GM19324 (cell line): ENCODE measurements at regions not wholly inside any gene's neighbourhood (a gene's known extent, or its start where the extent isn't known, plus 50 kb on each side); places are given as distances from the start of the nearest gene placed in this dataset.

Experiments used
- ATAC-seq: cut with Tn5 transposase; IDR thresholded peaks from one replicate; pipeline ENCODE4 v1.9.1; 2021; ENCODE audit warnings: mild to moderate bottlenecking, moderate library complexity; ENCODE audit not compliant: unreplicated experiment, low FRiP score

DNA sequence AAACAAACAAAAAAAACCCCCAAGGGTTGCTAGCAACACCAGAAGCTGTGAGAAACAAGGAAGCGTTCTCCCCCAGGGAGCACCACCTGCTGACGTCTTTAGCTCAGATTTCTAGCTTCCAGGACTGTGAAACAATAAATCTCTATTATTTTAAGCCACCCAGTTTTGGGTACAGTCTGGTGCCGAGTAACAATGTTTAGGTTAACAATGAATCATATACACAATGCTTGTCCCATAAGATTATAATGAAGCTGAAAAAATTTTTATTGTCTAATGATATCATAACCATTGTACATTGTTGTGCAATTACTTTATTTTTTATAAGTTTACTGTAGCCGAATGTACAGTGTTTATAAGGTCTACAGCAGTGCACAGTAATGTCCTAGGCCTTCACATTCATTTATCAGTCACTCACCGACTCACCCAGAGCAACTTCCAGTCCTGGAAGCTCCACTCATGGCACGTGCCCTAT is 72.1 kb upstream of the CAB39 start:
- no peak for ATAC-seq

- no peak for ATAC-seq
Observed at GRCh38 chr2:230642966-230643365, 69.7 kb upstream of the CAB39 start.

- ATAC-seq: peak; percentile 75
Observed at GRCh38 chr2:230643576-230644291, 68.9 kb upstream of the CAB39 start.

DNA sequence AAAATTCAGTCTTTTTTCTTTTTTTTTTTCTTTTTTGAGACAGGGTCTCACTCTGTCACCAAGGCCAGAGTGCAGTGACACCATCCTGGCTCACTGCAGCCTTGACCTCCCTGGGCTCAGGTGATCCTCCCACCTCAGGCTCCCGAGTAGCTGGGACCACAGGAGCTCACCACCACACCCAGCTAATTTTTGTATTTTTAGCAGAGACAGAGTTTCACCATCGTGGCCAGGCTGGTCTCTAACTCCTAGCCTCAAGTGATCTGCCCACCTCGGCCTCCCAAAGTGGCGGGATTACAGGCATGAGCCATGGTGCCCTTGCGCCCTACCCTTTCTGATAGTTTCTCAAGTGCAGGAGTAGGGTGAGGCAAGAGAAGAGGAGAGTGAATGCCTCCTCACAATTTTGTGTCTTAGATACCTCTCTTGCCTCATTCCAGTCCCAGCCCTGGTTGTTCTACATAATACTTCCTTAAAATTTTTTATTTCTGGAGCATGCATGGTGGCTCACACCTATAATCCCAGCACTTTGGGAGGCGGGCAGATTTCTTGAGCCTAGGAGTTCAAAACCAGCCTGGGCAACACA is 68.2 kb upstream of the CAB39 start:
- peak; percentile 11 for ATAC-seq

DNA sequence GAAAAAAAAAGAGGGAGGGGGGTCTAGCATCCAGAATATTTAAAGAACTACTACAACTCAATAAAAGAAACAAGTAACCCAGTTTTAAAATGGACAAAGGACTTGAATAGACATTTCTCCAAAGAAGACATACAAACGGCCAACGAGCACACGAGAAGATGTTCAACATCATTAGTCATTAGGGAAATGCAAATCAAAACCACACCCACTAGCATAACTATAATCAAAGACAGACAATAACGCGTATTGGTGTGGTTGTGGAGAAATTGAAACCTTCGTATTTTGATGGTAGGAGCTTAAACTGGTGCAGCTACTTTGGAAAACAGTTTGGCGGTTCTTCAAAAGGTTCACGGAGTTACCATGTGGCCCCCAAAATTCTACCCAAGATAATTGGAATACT is 64.3 kb upstream of the CAB39 start:
- ATAC-seq: no peak

GRCh38 chr2:230650585-230651137 is 62.0 kb upstream of the CAB39 start:
- no peak for ATAC-seq

GRCh38 chr2:230654057-230654456 is 58.6 kb upstream of the CAB39 start:
- ATAC-seq: no peak

DNA sequence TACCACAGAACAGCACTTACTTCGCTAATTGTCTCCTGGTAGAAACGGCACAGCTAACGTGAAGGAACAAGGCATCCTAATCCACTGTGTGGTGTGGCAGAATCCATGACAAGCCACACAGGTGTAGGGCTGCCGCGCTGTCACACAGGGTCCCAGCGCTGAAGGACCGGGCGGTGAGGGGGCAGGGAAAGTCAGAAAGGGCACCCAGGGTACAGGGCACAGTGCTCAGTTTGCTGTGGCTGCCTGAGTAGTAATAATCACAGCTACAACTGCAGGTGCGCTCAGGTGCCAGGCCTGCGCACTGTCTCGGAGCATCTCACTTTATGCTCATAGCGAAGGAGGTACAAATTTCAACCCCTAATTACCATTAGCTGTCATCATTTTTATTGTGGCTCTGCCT is 55.2 kb upstream of the CAB39 start:
- no peak for ATAC-seq

DNA sequence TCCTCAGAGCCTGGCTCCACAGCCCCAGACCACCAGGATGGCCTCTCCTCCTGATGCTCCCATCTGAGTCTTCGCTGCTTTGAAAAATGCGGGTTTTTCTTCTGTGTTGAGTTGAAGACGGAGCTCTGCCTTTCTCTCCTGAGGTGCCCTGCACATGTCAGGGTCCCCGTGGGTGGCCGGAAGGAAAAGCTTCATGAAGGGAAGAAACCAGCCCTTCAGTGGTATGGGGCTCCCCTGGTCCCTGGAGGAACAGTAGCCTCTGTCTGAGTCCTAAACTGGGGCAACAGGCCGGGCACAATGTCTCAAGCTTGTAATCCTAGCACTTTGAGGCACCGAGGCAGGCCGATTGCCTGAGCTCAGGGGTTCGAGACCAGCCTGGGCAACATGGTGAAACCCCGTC is 54.7 kb upstream of the CAB39 start:
- ATAC-seq: no peak

- no peak for ATAC-seq
Observed at GRCh38 chr2:230658577-230658876, 54.1 kb upstream of the CAB39 start.

DNA sequence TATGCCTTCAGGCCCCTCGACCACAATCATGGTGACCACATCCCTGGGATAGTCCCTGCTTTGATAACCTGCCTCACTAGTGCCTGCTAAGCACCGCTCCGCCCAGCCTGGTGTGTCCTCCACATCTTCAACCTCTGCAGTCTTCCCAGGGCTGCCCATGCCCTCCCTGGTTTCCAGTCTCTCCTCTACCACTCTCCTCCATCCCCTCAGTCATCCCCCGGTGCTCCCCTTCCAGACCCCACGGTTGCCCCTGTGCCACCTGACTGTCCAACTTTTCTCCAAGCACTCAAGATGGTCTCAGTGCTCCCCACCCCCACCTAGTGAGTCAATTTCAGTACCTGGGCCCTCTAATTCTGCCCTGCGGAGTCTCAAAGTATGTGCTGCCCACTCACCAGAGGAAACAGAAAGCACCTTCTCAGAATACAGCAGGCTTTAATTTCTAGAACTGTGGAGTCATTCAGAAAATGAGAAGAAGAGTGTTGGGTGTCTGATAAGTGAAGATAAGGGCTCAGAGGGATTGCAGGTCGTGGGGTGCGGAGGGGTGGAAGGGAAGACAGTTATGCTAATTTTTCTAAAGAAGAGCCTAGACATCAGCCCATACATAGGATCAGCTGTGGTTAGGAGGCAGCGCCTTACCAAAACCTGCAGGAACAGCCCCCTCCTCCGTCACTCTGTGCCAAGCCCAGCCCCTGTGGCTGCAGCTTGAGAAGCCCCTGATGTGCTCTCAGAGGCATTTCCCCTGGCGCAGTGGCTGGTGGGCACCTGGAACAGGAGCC is 53.6 kb upstream of the CAB39 start:
- no peak for ATAC-seq

DNA sequence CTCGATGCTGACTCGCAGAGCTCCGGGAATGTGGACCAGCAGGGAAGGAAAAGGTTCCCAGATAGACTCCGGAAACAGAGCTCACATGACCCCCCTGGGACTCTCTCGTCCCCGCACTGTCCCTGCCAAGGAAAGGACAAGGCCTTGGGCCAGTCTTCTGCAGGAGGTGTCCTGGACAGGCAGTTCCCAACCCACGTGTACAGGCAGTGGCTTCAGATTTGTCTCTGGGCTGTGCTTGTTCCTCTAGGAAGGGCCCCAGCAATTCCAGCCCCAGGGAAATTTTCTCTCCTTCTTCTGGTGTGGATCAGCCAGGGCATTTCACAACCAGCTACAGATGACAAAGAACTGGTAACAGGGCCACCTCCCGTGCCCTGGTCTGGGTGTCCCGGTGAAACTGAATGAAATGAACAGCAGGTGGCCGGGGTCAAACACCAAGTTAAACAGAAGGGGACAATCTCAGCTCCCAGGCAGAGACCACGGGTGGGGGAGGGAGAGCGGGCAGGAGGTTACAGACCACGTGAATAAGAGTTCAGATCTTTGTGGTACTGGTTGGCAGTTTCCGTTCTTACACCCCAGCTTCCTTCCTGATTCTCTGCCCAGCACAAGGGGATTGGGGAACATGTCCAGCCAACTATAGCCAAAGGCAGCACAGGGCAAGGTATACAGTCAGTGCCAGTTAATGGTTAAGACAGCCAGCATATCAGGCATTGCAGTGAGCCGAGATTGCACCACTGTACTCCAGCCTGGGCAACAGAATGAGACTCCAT is 52.2 kb upstream of the CAB39 start:
- ATAC-seq: no peak

GRCh38 chr2:230661072-230661957 is 51.3 kb upstream of the CAB39 start:
- peak; percentile 35 for ATAC-seq
